ENCODE measurements at regions not wholly inside any gene's neighbourhood (a gene's known extent, or its start where the extent isn't known, plus 50 kb on each side); places are given as distances from the start of the nearest gene placed in this dataset.

- TF ChIP-seq MAX (IDR thresholded peaks at IDR 0.05; ENCODE audit: insufficient read depth, insufficient read length) (no peak), FOS (IDR thresholded peaks at IDR 0.05; ENCODE audit: borderline replicate concordance, insufficient read depth, low read length) (no peak), POLR2AphosphoS5 (IDR thresholded peaks at IDR 0.05; ENCODE audit: insufficient read depth, low read depth, low read length) (no peak), GATA2 (IDR thresholded peaks at IDR 0.05; ENCODE audit: insufficient read depth, insufficient read length, low read depth, low read length) (no peak), EZH2 (IDR thresholded peaks at IDR 0.05; ENCODE audit: borderline replicate concordance, low read depth, low read length, severe bottlenecking) (no peak), JUN (IDR thresholded peaks at IDR 0.05; ENCODE audit: borderline replicate concordance, insufficient read depth, insufficient read length, low read depth) (no peak), MYC (IDR thresholded peaks at IDR 0.05; ENCODE audit: low read depth, low read length) (no peak), POLR2A (IDR thresholded peaks at IDR 0.05; ENCODE audit: low read depth, low read length) (no peak)
- TF ChIP-seq, protein P1, sequence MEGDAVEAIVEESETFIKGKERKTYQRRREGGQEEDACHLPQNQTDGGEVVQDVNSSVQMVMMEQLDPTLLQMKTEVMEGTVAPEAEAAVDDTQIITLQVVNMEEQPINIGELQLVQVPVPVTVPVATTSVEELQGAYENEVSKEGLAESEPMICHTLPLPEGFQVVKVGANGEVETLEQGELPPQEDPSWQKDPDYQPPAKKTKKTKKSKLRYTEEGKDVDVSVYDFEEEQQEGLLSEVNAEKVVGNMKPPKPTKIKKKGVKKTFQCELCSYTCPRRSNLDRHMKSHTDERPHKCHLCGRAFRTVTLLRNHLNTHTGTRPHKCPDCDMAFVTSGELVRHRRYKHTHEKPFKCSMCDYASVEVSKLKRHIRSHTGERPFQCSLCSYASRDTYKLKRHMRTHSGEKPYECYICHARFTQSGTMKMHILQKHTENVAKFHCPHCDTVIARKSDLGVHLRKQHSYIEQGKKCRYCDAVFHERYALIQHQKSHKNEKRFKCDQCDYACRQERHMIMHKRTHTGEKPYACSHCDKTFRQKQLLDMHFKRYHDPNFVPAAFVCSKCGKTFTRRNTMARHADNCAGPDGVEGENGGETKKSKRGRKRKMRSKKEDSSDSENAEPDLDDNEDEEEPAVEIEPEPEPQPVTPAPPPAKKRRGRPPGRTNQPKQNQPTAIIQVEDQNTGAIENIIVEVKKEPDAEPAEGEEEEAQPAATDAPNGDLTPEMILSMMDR (IDR thresholded peaks at IDR 0.05; ENCODE audit: extremely low read depth in 1 of 2, insufficient read depth in 1 of 2, low read depth in 1 of 2, low read length in 2 of 2) = no peak
- no peaks in the 10 kb centered on the region for H3K9me3 ChIP-seq (replicated peaks; ENCODE audit: control insufficient read depth, insufficient read depth, low read length)
- no peak overlapping the region for H2AFZ ChIP-seq (ENCODE audit: low read depth, low read length)
- BruUV-seq (replicated peaks) = no TSS peak
- no peak for DNase-seq (ENCODE audit: low read depth, low spot score)
- H3K4me2 ChIP-seq (ENCODE audit: insufficient read depth, low read length) = no peak overlapping the region
- H3K36me3 ChIP-seq (ENCODE audit: control insufficient read depth in 2 of 2, extremely low read depth in 1 of 2, insufficient read depth in 2 of 2, low read length in 2 of 2) = no peaks in the 10 kb centered on the region
- dilution Hi-C loops (cut with MboI; ENCODE audit: extremely low pct_ligation_motif_present, low sequenced_read_pairs) (no loop called here), intact Hi-C loops (cut with micrococcal nuclease) (loop anchor here (5.0 kb wide), 1 partner anchor 103 kb away; the partner anchor contains the start of gene EFNB1)
- ChIA-PET CTCF (interaction anchor here (1.5 kb wide), 1 partner anchor 101 kb away, joined by 4 read pairs; no protein-coding TSS in a partner anchor), POLR2A (interaction anchor here (0.6 to 1.7 kb wide), 2 partner anchors 36 to 102 kb away, joined by 5 read pairs; partner anchors contain the start of gene EFNB1)
- no peak overlapping the region for H3K4me3 ChIP-seq (replicated peaks in 1 of 3; ENCODE audit: insufficient read depth in 1 of 3, low read depth in 1 of 3, low read length in 3 of 3)
- H3K27me3 ChIP-seq (ENCODE audit: control insufficient read depth in 2 of 2, insufficient read depth in 2 of 2, low read length in 2 of 2) = no peaks in the 10 kb centered on the region
- H3K79me2 ChIP-seq (ENCODE audit: control insufficient read depth, insufficient read depth, low read length) = no peaks in the 10 kb centered on the region
- no peaks in the 10 kb centered on the region for H3K9me1 ChIP-seq (replicated peaks; ENCODE audit: control insufficient read depth, extremely low read depth, insufficient read depth, low read length)
- no peak for FAIRE-seq
- no peaks in the 10 kb centered on the region for H4K20me1 ChIP-seq (replicated peaks; ENCODE audit: control insufficient read depth, extremely low read depth, insufficient read depth, low read length)
- no peak overlapping the region for H3K27ac ChIP-seq (ENCODE audit: insufficient read depth, low read depth, low read length)
- H3K4me1 ChIP-seq (ENCODE audit: control insufficient read depth, extremely low read depth, insufficient read depth, low read length) = peaks cover 28% of the 10 kb centered on the region
- H3K9ac ChIP-seq (replicated peaks; ENCODE audit: extremely low read depth, insufficient read depth, low read length) = no peak overlapping the region
Measured at GRCh38 chrX:68930542-68931317, 101.9 kb downstream of the EFNB1 start.

All from endothelial cell of umbilical vein (primary cell).